GM12878 (cell line): ENCODE measurements at regions not wholly inside any gene's neighbourhood (a gene's known extent, or its start where the extent isn't known, plus 50 kb on each side); places are given as distances from the start of the nearest gene placed in this dataset.

Experiments used
- ATAC-seq: fragments of 200-7000 bp; cut with Tn5 transposase; 3 replicates; pipeline ENCODE4 v1.9.1; 2020; ENCODE audit warnings: mild to moderate bottlenecking, moderate library complexity
- BruUV-seq: library from RNA; stranded (reverse); fragments of 400-500 nt; replicated peaks from 2 replicates; lab custom pipeline; 2021; lab: Mats Ljungman, UMichigan
- CTCF ChIA-PET: fragments of 300-600 bp; sonication (Branson Sonifier 250); formaldehyde crosslinking; extraction: SDS; loops from one replicate; lab custom pipeline; 2021; ENCODE audit warnings: inconsistent platforms; lab: Yijun Ruan, JAX
- POLR2A ChIA-PET: fragments of 350-600 bp; formaldehyde crosslinking; extraction: SDS; loops from one replicate; lab custom pipeline; 2021; ENCODE audit warnings: inconsistent platforms; lab: Charles Lee
- RAD21 ChIA-PET: fragments of 300-600 bp; sonication (Branson Sonifier 250); formaldehyde crosslinking; loops from one replicate; lab custom pipeline; 2023; ENCODE audit warnings: antibody characterized with exemption; ENCODE audit not compliant: unreplicated experiment; lab: Charles Lee
- SMC1A ChIA-PET: fragments of 300-600 bp; sonication (Branson Sonifier 250); formaldehyde crosslinking; loops from one replicate; lab custom pipeline; 2023; ENCODE audit not compliant: unreplicated experiment, uncharacterized antibody; lab: Charles Lee
- DNase-seq: peaks from one replicate; pipeline ENCODE4 v3.0.0-alpha.2; 2011; ENCODE audit warnings: low read depth, low spot score
- FAIRE-seq: peaks from 3 replicates; lab custom pipeline; 2011; peaks lifted over from hg19 to GRCh38; lab: Jason Lieb, UNC
- H2AFZ ChIP-seq: 2 replicates; pipeline ENCODE4 v1.6.0; 2011; ENCODE audit warnings: low read depth, low read length, control low read depth; ENCODE audit not compliant: control insufficient read depth
- H3K27ac ChIP-seq: 2 replicates; pipeline ENCODE4 v1.5.1; 2011; ENCODE audit warnings: control low read depth; ENCODE audit not compliant: control insufficient read depth, insufficient read depth
- H3K27me3 ChIP-seq, 2 experiments: replicated peaks in 1 of 2; 2 replicates each; pipeline versions ENCODE4 v1.6.0 to v1.6.1; 2011; ENCODE audit warnings: low read length in 1 of 2; ENCODE audit not compliant: control insufficient read depth in 2 of 2, insufficient read depth in 2 of 2
- H3K36me3 ChIP-seq, 2 experiments: 2 replicates each; pipeline ENCODE4 v1.5.1; 2011; ENCODE audit warnings: low read length in 1 of 2; ENCODE audit not compliant: control insufficient read depth in 2 of 2, insufficient read depth in 2 of 2
- H3K4me1 ChIP-seq: 2 replicates; pipeline ENCODE4 v1.6.1; 2011; ENCODE audit warnings: mild to moderate bottlenecking, low read length, moderate library complexity, mixed read lengths; ENCODE audit not compliant: control insufficient read depth, insufficient read depth
- H3K4me2 ChIP-seq: 2 replicates; pipeline ENCODE4 v1.6.0; 2011; ENCODE audit warnings: control low read depth; ENCODE audit not compliant: control insufficient read depth, insufficient read depth
- H3K4me3 ChIP-seq: fragments of 200-600 bp; sonication (generic); 2 replicates; pipeline ENCODE4 v1.5.1; 2016
- H3K79me2 ChIP-seq: 2 replicates; pipeline ENCODE4 v1.6.0; 2011; ENCODE audit warnings: low read length; ENCODE audit not compliant: control insufficient read depth, insufficient read depth
- H3K9ac ChIP-seq: 2 replicates; pipeline ENCODE4 v1.8.0; 2011; ENCODE audit warnings: low read length, control low read depth, mixed read lengths; ENCODE audit not compliant: control insufficient read depth, insufficient read depth
- H3K9me3 ChIP-seq: replicated peaks from 3 replicates; pipeline ENCODE4 v1.5.1; 2011; ENCODE audit warnings: mild to moderate bottlenecking, low read length; ENCODE audit not compliant: control insufficient read depth, insufficient read depth
- H4K20me1 ChIP-seq: 2 replicates; pipeline ENCODE4 v1.6.0; 2011; ENCODE audit not compliant: control insufficient read depth, insufficient read depth
- ATF3 ChIP-seq: IDR thresholded peaks from 2 replicates; pipeline ENCODE4 v1.6.1; 2011; ENCODE audit warnings: low read depth, mild to moderate bottlenecking, low read length, moderate library complexity, borderline replicate concordance; ENCODE audit errors: extremely low read depth
- EED ChIP-seq: sonication (generic); IDR thresholded peaks from 2 replicates; pipeline ENCODE4 v1.6.1; 2016; ENCODE audit warnings: antibody characterized with exemption, low read depth
- FOXK2 ChIP-seq: fragments of 450-650 bp; IDR thresholded peaks from 2 replicates; pipeline ENCODE4 v1.6.1; 2017; ENCODE audit warnings: mild to moderate bottlenecking, moderate library complexity
- FOXM1 ChIP-seq: IDR thresholded peaks from 2 replicates; pipeline ENCODE4 v1.6.1; 2012; ENCODE audit warnings: low read depth, mild to moderate bottlenecking, inconsistent platforms, low read length, moderate library complexity
- HSF1 ChIP-seq: fragments of 150-350 bp; IDR thresholded peaks from 2 replicates; pipeline ENCODE4 v1.6.1; 2014; ENCODE audit warnings: mild to moderate bottlenecking, low read depth, low read length
- IRF3 ChIP-seq: fragments of 450-650 bp; IDR thresholded peaks from 2 replicates; pipeline ENCODE4 v1.6.1; 2014; ENCODE audit warnings: mild to moderate bottlenecking
- MAX ChIP-seq: IDR thresholded peaks from 2 replicates; pipeline ENCODE4 v1.6.1; 2012; ENCODE audit warnings: low read depth, low read length, improper control_type of control experiment
- MTA2 ChIP-seq: fragments of 450-650 bp; IDR thresholded peaks from 2 replicates; pipeline ENCODE4 v1.6.1; 2016; ENCODE audit warnings: low read depth, mild to moderate bottlenecking, moderate library complexity
- MYB ChIP-seq: fragments of 150-350 bp; IDR thresholded peaks from 2 replicates; pipeline ENCODE4 v1.6.1; 2014; ENCODE audit warnings: mild to moderate bottlenecking, low read depth, low read length, borderline replicate concordance
- NKRF ChIP-seq: fragments of 450-650 bp; conservative IDR thresholded peaks from 2 replicates; pipeline ENCODE4 v1.6.1; 2017; ENCODE audit warnings: mild to moderate bottlenecking, moderate library complexity
- RCOR1 ChIP-seq: conservative IDR thresholded peaks from 2 replicates; pipeline ENCODE4 v1.6.1; 2012; ENCODE audit warnings: low read depth, low read length, improper control_type of control experiment
- ZBTB33 ChIP-seq: fragments of 450-650 bp; IDR thresholded peaks from 2 replicates; pipeline ENCODE4 v1.6.1; 2017; ENCODE audit warnings: mild to moderate bottlenecking
- ZNF207 ChIP-seq: fragments of 450-650 bp; IDR thresholded peaks from 2 replicates; pipeline ENCODE4 v1.6.1; 2014; ENCODE audit warnings: antibody characterized with exemption, mild to moderate bottlenecking, borderline replicate concordance
- WGBS: methylation state at CpG from one replicate; pipeline ENCODE4 v1.1.6; 2016; ENCODE audit warnings: low lambda C conversion rate; ENCODE audit not compliant: insufficient replicate concordance, insufficient coverage; ENCODE audit errors: missing lambda C conversion rate; 5-methylcytosine and 5-hydroxymethylcytosine counted together
- in situ Hi-C: fragments of 300-500 bp; cut with MboI; formaldehyde crosslinking; loops from 9 replicates; pipeline ENCODE4 v1.14.3; 2018; ENCODE audit warnings: mixed read lengths
- intact Hi-C: fragments of 100-400 bp; cut with micrococcal nuclease; formaldehyde crosslinking; loops from one replicate; pipeline ENCODE4 v1.14.2; 2022; ENCODE audit not compliant: unreplicated experiment

- H3K4me2 ChIP-seq: no peak overlapping the region
- H3K4me3 ChIP-seq: no peak overlapping the region
- H3K9me3 ChIP-seq: no peaks in the 10 kb centered on the region
- no TSS peak for BruUV-seq
- H3K4me1 ChIP-seq: no peaks in the 10 kb centered on the region
- WGBS: 9% methylated on average over 2 of the region's 2 CpGs
- TF ChIP-seq RCOR1 (no peak), ZNF207 (no peak), MAX (no peak), MYB (no peak), EED (no peak), MTA2 (no peak), FOXK2 (no peak), NKRF (no peak), ATF3 (no peak), HSF1 (no peak), ZBTB33 (no peak), IRF3 (no peak), FOXM1 (no peak)
- no peaks in the 10 kb centered on the region for H3K27me3 ChIP-seq
- in situ Hi-C loops: no loop called here
- CTCF ChIA-PET: no interaction called here
- POLR2A ChIA-PET: no interaction called here
- H4K20me1 ChIP-seq: no peaks in the 10 kb centered on the region
- ATAC-seq (no peak), DNase-seq (no peak), FAIRE-seq (no peak)
- no peaks in the 10 kb centered on the region for H3K36me3 ChIP-seq
- SMC1A ChIA-PET: interaction anchor here (0.5 kb wide), 1 partner anchor 26 kb away, joined by 4 read pairs; no protein-coding TSS in a partner anchor
- H3K79me2 ChIP-seq: no peaks in the 10 kb centered on the region
- intact Hi-C loops: no loop called here
- no peak overlapping the region for H3K27ac ChIP-seq
- H3K9ac ChIP-seq: no peak overlapping the region
- H2AFZ ChIP-seq: no peak overlapping the region
- RAD21 ChIA-PET: no interaction called here
These were observed 350.1 kb downstream of the CHRM3 start for GRCh38 chr1:239736479-239736878.
